PC-3 (cell line): ENCODE measurements at regions not wholly inside any gene's neighbourhood (a gene's known extent, or its start where the extent isn't known, plus 50 kb on each side); places are given as distances from the start of the nearest gene placed in this dataset.

Experiments
- ATAC-seq: fragments of 200-7000 bp; cut with Tn5 transposase; 2 replicates; pipeline ENCODE4 v1.9.1; 2020; ENCODE audit warnings: mild to moderate bottlenecking, moderate library complexity
- BruUV-seq: library from RNA; stranded (reverse); fragments of 400-500 nt; replicated peaks from 2 replicates; lab custom pipeline; 2021; lab: Mats Ljungman, UMichigan
- CTCF ChIA-PET: fragments of 300-600 bp; sonication (Branson Sonifier 250); formaldehyde crosslinking; loops from one replicate; lab custom pipeline; 2022; ENCODE audit warnings: antibody characterized with exemption; lab: Charles Lee
- POLR2A ChIA-PET: fragments of 300-600 bp; sonication (Branson Sonifier 250); formaldehyde crosslinking; loops from one replicate; lab custom pipeline; 2022; ENCODE audit warnings: antibody characterized with exemption; ENCODE audit not compliant: unreplicated experiment; lab: Charles Lee
- DNase-seq: peaks from one replicate; pipeline ENCODE4 v3.0.0-alpha.2; 2015
- H2AFZ ChIP-seq: fragments of 300-600 bp; sonication (generic); 2 replicates; pipeline ENCODE4 v1.6.0; 2016; ENCODE audit warnings: antibody characterized with exemption, low read length
- H3F3A ChIP-seq: fragments of 300-600 bp; sonication (generic); one replicate; pipeline ENCODE4 v1.6.0; 2017; ENCODE audit warnings: antibody characterized with exemption, low read length, control low read depth, mild to moderate bottlenecking; ENCODE audit not compliant: unreplicated experiment
- H3K27ac ChIP-seq: fragments of 300-600 bp; sonication (generic); 2 replicates; pipeline ENCODE4 v1.5.1; 2016; ENCODE audit warnings: mild to moderate bottlenecking, low read length
- H3K27me3 ChIP-seq: fragments of 300-600 bp; sonication (generic); 2 replicates; pipeline ENCODE4 v1.6.1; 2016; ENCODE audit warnings: low read length, mixed read lengths
- H3K36me3 ChIP-seq: fragments of 300-600 bp; sonication (generic); 2 replicates; pipeline ENCODE4 v1.6.1; 2016; ENCODE audit warnings: low read depth, mixed run types, low read length, mixed read lengths
- H3K4me1 ChIP-seq: fragments of 300-600 bp; sonication (generic); 2 replicates; pipeline ENCODE4 v1.5.1; 2016; ENCODE audit warnings: low read length; ENCODE audit not compliant: insufficient read depth
- H3K4me2 ChIP-seq: fragments of 300-600 bp; sonication (generic); 2 replicates; pipeline ENCODE4 v1.6.0; 2016; ENCODE audit warnings: low read length
- H3K4me3 ChIP-seq: fragments of 300-600 bp; sonication (generic); 2 replicates; pipeline ENCODE4 v1.5.1; 2016; ENCODE audit warnings: mild to moderate bottlenecking, low read length, mixed read lengths
- H3K79me2 ChIP-seq: fragments of 300-600 bp; sonication (generic); 2 replicates; pipeline ENCODE4 v1.6.1; 2017; ENCODE audit warnings: low read length, mixed read lengths
- H3K9ac ChIP-seq: fragments of 300-600 bp; sonication (generic); 2 replicates; pipeline ENCODE4 v1.6.0; 2016; ENCODE audit warnings: mild to moderate bottlenecking, low read length
- H3K9me2 ChIP-seq: fragments of 300-600 bp; sonication (generic); replicated peaks from 2 replicates; pipeline ENCODE4 v1.6.1; 2016; ENCODE audit warnings: mixed run types, low read length, mixed read lengths
- H3K9me3 ChIP-seq: fragments of 300-600 bp; sonication (generic); 2 replicates; pipeline ENCODE4 v1.6.1; 2016; ENCODE audit warnings: low read length, mixed read lengths
- H4K20me1 ChIP-seq: fragments of 300-600 bp; sonication (generic); 2 replicates; pipeline ENCODE4 v1.6.1; 2016; ENCODE audit warnings: low read length, mixed read lengths
- EZH2 ChIP-seq: fragments of 300-600 bp; sonication (generic); IDR thresholded peaks from one replicate; pipeline ENCODE4 v1.6.1; 2017; ENCODE audit warnings: antibody characterized with exemption, mild to moderate bottlenecking, low read length; ENCODE audit not compliant: unreplicated experiment
- EZH2phosphoT487 ChIP-seq: fragments of 300-600 bp; sonication (generic); IDR thresholded peaks from 2 replicates; pipeline ENCODE4 v1.6.1; 2018; ENCODE audit warnings: mild to moderate bottlenecking, antibody characterized with exemption, low read length, borderline replicate concordance
- intact Hi-C: fragments of 100-400 bp; cut with micrococcal nuclease; formaldehyde crosslinking; loops from 2 replicates; pipeline ENCODE4 v1.9.0; 2023
- TF ChIP-seq, protein P1 (sequence below): fragments of 300-600 bp; sonication (generic); conservative IDR thresholded peaks from 2 replicates; pipeline ENCODE4 v1.5.1; 2017; ENCODE audit warnings: antibody characterized with exemption, low read depth, mild to moderate bottlenecking, low read length

DNA sequence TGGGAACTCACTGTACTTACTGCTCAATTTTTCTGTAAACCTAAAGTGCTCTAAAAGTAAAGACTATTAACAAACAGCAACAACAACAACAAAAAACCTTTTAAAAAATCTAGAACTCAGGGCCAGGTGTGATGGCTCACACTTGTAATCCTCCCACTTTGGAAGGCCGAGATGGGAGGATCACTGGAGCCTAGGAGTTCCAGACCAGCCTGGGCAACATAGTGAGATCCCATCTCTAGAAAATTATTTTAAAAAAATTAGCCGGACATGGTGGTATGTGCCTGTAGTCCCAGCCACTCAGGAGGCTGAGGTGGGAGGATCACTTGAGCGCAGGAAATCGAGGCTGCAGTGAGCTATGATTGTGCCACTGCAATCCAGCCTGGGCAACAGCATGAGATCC, 161.8 kb downstream of the NUP210 start:
- H3K4me3 ChIP-seq, result no peak overlapping the region
- H3K27ac ChIP-seq, result no peak overlapping the region
- no peak overlapping the region for H2AFZ ChIP-seq
- DNase-seq (no peak), ATAC-seq (no peak)
- intact Hi-C loops, result no loop called here
- H3K9me2 ChIP-seq, result no peaks in the 10 kb centered on the region
- H3K27me3 ChIP-seq, result no peaks in the 10 kb centered on the region
- peaks cover 27% of the 10 kb centered on the region for H3K79me2 ChIP-seq
- ChIA-PET POLR2A (no interaction called here), CTCF (no interaction called here)
- TF ChIP-seq EZH2, result no peak
- no peak for TF ChIP-seq EZH2phosphoT487
- TF ChIP-seq, protein P1, sequence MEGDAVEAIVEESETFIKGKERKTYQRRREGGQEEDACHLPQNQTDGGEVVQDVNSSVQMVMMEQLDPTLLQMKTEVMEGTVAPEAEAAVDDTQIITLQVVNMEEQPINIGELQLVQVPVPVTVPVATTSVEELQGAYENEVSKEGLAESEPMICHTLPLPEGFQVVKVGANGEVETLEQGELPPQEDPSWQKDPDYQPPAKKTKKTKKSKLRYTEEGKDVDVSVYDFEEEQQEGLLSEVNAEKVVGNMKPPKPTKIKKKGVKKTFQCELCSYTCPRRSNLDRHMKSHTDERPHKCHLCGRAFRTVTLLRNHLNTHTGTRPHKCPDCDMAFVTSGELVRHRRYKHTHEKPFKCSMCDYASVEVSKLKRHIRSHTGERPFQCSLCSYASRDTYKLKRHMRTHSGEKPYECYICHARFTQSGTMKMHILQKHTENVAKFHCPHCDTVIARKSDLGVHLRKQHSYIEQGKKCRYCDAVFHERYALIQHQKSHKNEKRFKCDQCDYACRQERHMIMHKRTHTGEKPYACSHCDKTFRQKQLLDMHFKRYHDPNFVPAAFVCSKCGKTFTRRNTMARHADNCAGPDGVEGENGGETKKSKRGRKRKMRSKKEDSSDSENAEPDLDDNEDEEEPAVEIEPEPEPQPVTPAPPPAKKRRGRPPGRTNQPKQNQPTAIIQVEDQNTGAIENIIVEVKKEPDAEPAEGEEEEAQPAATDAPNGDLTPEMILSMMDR, result no peak
- H3K4me2 ChIP-seq, result no peak overlapping the region
- no peaks in the 10 kb centered on the region for H3F3A ChIP-seq
- no peaks in the 10 kb centered on the region; the same call in 1 of the 2 replicates for H3K4me1 ChIP-seq
- H3K9ac ChIP-seq, result no peak overlapping the region
- no TSS peak for BruUV-seq
- H3K36me3 ChIP-seq, result no peaks in the 10 kb centered on the region
- H4K20me1 ChIP-seq, result no peaks in the 10 kb centered on the region; the same call in 1 of the 2 replicates
- no peaks in the 10 kb centered on the region for H3K9me3 ChIP-seq

DNA sequence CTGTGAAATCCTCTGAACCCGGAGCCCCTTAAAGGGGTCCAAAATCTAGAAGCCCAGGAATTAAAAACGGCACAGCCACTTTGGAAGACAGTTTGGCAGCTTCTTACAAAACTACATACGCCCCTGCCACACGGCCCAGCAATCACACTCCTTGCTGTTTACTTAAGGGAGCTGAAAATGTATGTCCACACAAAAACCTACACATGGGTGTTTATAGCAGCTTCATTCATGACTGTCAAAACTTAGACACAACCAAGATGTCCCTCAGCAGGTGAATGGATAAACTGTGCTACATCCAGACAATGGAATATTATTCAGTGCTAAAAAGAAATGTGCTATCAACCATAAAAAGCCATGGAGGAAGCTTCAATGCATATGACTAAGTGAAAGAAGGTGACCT, 162.5 kb downstream of the NUP210 start:
- peaks cover 26% of the 10 kb centered on the region for H3K79me2 ChIP-seq
- BruUV-seq, result no TSS peak
- no peaks in the 10 kb centered on the region for H3K27me3 ChIP-seq
- H3K36me3 ChIP-seq, result no peaks in the 10 kb centered on the region
- H3K4me1 ChIP-seq, result no peaks in the 10 kb centered on the region
- ChIA-PET POLR2A (interaction anchor here (0.6 kb wide), 1 partner anchor 863 kb away, joined by 5 read pairs; no protein-coding TSS in a partner anchor), CTCF (no interaction called here)
- intact Hi-C loops, result no loop called here
- no peak for TF ChIP-seq EZH2phosphoT487
- TF ChIP-seq, protein P1, result no peak
- no peak for TF ChIP-seq EZH2
- H3K9me2 ChIP-seq, result no peaks in the 10 kb centered on the region
- no peak overlapping the region for H3K4me2 ChIP-seq
- H3K9ac ChIP-seq, result no peak overlapping the region
- H3K27ac ChIP-seq, result no peak overlapping the region
- no peak overlapping the region for H3K4me3 ChIP-seq
- DNase-seq, result no peak
- no peak overlapping the region for H2AFZ ChIP-seq
- no peaks in the 10 kb centered on the region for H3K9me3 ChIP-seq
- no peak for ATAC-seq
- no peaks in the 10 kb centered on the region; the same call in 1 of the 2 replicates for H4K20me1 ChIP-seq
- H3F3A ChIP-seq, result no peaks in the 10 kb centered on the region

DNA sequence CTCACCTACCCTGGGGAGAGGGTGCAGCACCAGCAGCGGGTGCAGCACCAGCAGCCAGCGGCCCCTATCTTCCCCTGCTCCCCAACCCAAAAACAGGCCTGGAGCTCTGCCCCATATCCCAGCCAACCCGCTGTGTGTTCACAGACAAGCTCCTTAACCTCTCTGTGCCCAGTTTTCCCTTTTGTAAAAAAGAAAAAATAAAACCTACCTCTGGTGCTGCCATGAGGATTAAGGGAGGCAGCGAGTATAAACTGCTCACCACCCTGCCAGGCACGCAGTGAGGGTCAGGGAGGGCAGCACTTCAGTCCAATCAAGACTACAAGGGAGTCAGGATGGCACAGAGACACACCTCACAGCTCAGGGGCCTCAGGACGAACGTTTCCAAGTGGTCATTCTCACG, 163.3 kb downstream of the NUP210 start:
- H2AFZ ChIP-seq, result no peak overlapping the region
- H3K9me3 ChIP-seq, result no peaks in the 10 kb centered on the region
- H3K4me3 ChIP-seq, result no peak overlapping the region
- no peaks in the 10 kb centered on the region; the same call in 1 of the 2 replicates for H4K20me1 ChIP-seq
- DNase-seq (no peak), ATAC-seq (no peak)
- BruUV-seq, result no TSS peak
- ChIA-PET POLR2A (interaction anchor here (0.6 kb wide), 1 partner anchor 863 kb away, joined by 5 read pairs; no protein-coding TSS in a partner anchor), CTCF (no interaction called here)
- H3K27me3 ChIP-seq, result no peaks in the 10 kb centered on the region
- peaks cover 1% of the 10 kb centered on the region; the same call in 1 of the 2 replicates for H3K4me1 ChIP-seq
- no peak overlapping the region for H3K9ac ChIP-seq
- intact Hi-C loops, result no loop called here
- H3K27ac ChIP-seq, result no peak overlapping the region
- H3F3A ChIP-seq, result no peaks in the 10 kb centered on the region
- peaks cover 17% of the 10 kb centered on the region for H3K79me2 ChIP-seq
- H3K4me2 ChIP-seq, result no peak overlapping the region
- H3K36me3 ChIP-seq, result no peaks in the 10 kb centered on the region
- H3K9me2 ChIP-seq, result no peaks in the 10 kb centered on the region
- TF ChIP-seq EZH2, result no peak
- TF ChIP-seq, protein P1, result no peak
- no peak for TF ChIP-seq EZH2phosphoT487
